HCT116 (cell line): ENCODE measurements at regions not wholly inside any gene's neighbourhood (a gene's known extent, or its start where the extent isn't known, plus 50 kb on each side); places are given as distances from the start of the nearest gene placed in this dataset.

Source experiments
- ATAC-seq: fragments of 200-7000 bp; cut with Tn5 transposase; 2 replicates; pipeline ENCODE4 v1.9.1; 2020; ENCODE audit warnings: mild to moderate bottlenecking, moderate library complexity
- BruUV-seq: library from RNA; stranded (reverse); fragments of 400-500 nt; replicated peaks from 2 replicates; lab custom pipeline; 2021; lab: Mats Ljungman, UMichigan
- CTCF ChIA-PET: fragments of 300-600 bp; sonication (Branson Sonifier 250); formaldehyde crosslinking; loops from one replicate; lab custom pipeline; 2021; ENCODE audit warnings: antibody characterized with exemption; lab: Charles Lee
- POLR2A ChIA-PET: fragments of 300-600, 350-600 bp; sonication (Branson Sonifier 250); formaldehyde crosslinking; loops from one replicate; lab custom pipeline; 2021; ENCODE audit warnings: antibody characterized with exemption; lab: Charles Lee
- RAD21 ChIA-PET, 2 experiments: fragments of 300-600 bp; sonication (Branson Sonifier 250); formaldehyde crosslinking; loops; one replicate each; lab custom pipeline; 2023; ENCODE audit warnings: low total read pairs in 2 of 2; ENCODE audit not compliant: uncharacterized antibody in 2 of 2, unreplicated experiment in 2 of 2, low non-redundant PET in 1 of 2; lab: Charles Lee
- DNase-seq: peaks from one replicate; pipeline ENCODE4 v3.0.0-alpha.2; 2010; ENCODE audit warnings: low read depth, low spot score
- H2AFZ ChIP-seq: fragments of 200-600 bp; shearing (Covaris generic), sonication (generic); 2 replicates; pipeline ENCODE4 v1.6.1; 2017; ENCODE audit warnings: low read depth, mixed run types, mixed read lengths, antibody characterized with exemption, low read length; ENCODE audit not compliant: poor library complexity, severe bottlenecking
- H3K27ac ChIP-seq: 2 replicates; pipeline ENCODE4 v1.5.1; 2012; ENCODE audit warnings: low read depth, low read length
- H3K27me3 ChIP-seq: fragments of 200-600 bp; sonication (generic); 2 replicates; pipeline ENCODE4 v1.6.1; 2016; ENCODE audit warnings: mixed run types, low read length, mixed read lengths; ENCODE audit not compliant: insufficient read depth
- H3K36me3 ChIP-seq, 2 experiments: fragments of 200-500 bp in 1 of 2; fragments of 200-600 bp in 1 of 2; sonication (Bioruptor generic) in 1 of 2; sonication (generic) in 1 of 2; 2 replicates each; pipeline versions ENCODE4 v1.5.1 to v1.6.1; 2014 to 2016; ENCODE audit warnings: low read length in 2 of 2, inconsistent platforms in 1 of 2, mixed read lengths in 1 of 2, mixed run types in 1 of 2; ENCODE audit not compliant: insufficient read depth in 2 of 2, control insufficient read depth in 1 of 2
- H3K4me1 ChIP-seq, 2 experiments: fragments of 200-600 bp in 1 of 2; sonication (generic) in 1 of 2; 2 replicates each; pipeline versions ENCODE4 v1.5.1 to v1.6.1; 2012 to 2017; ENCODE audit warnings: low read length in 2 of 2, inconsistent platforms in 1 of 2, mild to moderate bottlenecking in 1 of 2, mixed read lengths in 1 of 2, mixed run types in 1 of 2, moderate library complexity in 1 of 2; ENCODE audit not compliant: insufficient read depth in 2 of 2, control insufficient read depth in 1 of 2
- H3K4me2 ChIP-seq: fragments of 200-600 bp; sonication (generic); 2 replicates; pipeline ENCODE4 v1.6.1; 2017; ENCODE audit warnings: mixed run types, low read length, mixed read lengths
- H3K4me3 ChIP-seq, 2 experiments: fragments of 200-600 bp in 1 of 2; sonication (generic) in 1 of 2; replicated peaks in 1 of 2; 2 replicates each; pipeline ENCODE4 v1.5.1; 2011 to 2016; ENCODE audit warnings: low read length in 2 of 2, control low read depth in 1 of 2, low read depth in 1 of 2, mild to moderate bottlenecking in 1 of 2, mixed read lengths in 1 of 2, mixed run types in 1 of 2
- H3K79me2 ChIP-seq: fragments of 200-600 bp; sonication (generic); 2 replicates; pipeline ENCODE4 v1.6.1; 2017; ENCODE audit warnings: mild to moderate bottlenecking, mixed run types, low read length, moderate library complexity, mixed read lengths; ENCODE audit not compliant: insufficient read depth
- H3K9ac ChIP-seq: fragments of 200-600 bp; sonication (generic); 2 replicates; pipeline ENCODE4 v1.6.1; 2016; ENCODE audit warnings: low read length, mixed read lengths
- H3K9me2 ChIP-seq: fragments of 200-600 bp; sonication (generic), shearing (Covaris generic); 2 replicates; pipeline ENCODE4 v1.6.1; 2017; ENCODE audit warnings: mixed run types, mild to moderate bottlenecking, moderate library complexity; ENCODE audit not compliant: insufficient read depth
- H3K9me3 ChIP-seq, 2 experiments: fragments of 200-500 bp in 1 of 2; fragments of 200-600 bp in 1 of 2; sonication (Bioruptor generic) in 1 of 2; sonication (generic) in 1 of 2; 2 replicates each; pipeline ENCODE4 v1.6.1; 2014 to 2017; ENCODE audit warnings: low read length in 2 of 2, mixed read lengths in 2 of 2, inconsistent platforms in 1 of 2, low read depth in 1 of 2, mild to moderate bottlenecking in 1 of 2, mixed run types in 1 of 2, moderate library complexity in 1 of 2; ENCODE audit not compliant: control insufficient read depth in 1 of 2, insufficient read depth in 1 of 2
- H4K20me1 ChIP-seq: fragments of 200-600 bp; sonication (generic), shearing (Covaris generic); 2 replicates; pipeline ENCODE4 v1.6.1; 2017; ENCODE audit warnings: mixed run types, mild to moderate bottlenecking, moderate library complexity; ENCODE audit not compliant: insufficient read depth
- CTCF ChIP-seq, 3 experiments: fragments of 200-600 bp in 1 of 3; sonication (generic) in 1 of 3; IDR thresholded peaks in 2 of 3; conservative IDR thresholded peaks in 1 of 3; 2 replicates each; pipeline ENCODE4 v1.5.1; 2012 to 2017; ENCODE audit warnings: low read depth in 2 of 3, low read length in 2 of 3, antibody characterized with exemption in 1 of 3, borderline replicate concordance in 1 of 3, control low read depth in 1 of 3, mild to moderate bottlenecking in 1 of 3, mixed read lengths in 1 of 3, mixed run types in 1 of 3, moderate library complexity in 1 of 3; ENCODE audit not compliant: insufficient read depth in 1 of 3
- EGR1 ChIP-seq: IDR thresholded peaks from 2 replicates; pipeline ENCODE4 v1.6.1; 2012; ENCODE audit warnings: low read depth
- ELF1 ChIP-seq: IDR thresholded peaks from 2 replicates; pipeline ENCODE4 v1.6.1; 2012; ENCODE audit warnings: low read depth, borderline replicate concordance
- EZH2phosphoT487 ChIP-seq: fragments of 200-600 bp; IDR thresholded peaks from 2 replicates; pipeline ENCODE4 v1.6.1; 2018; ENCODE audit warnings: antibody characterized with exemption, borderline replicate concordance
- FOSL1 ChIP-seq: IDR thresholded peaks from 2 replicates; pipeline ENCODE4 v1.6.1; 2012; ENCODE audit warnings: low read depth
- JUND ChIP-seq: IDR thresholded peaks from 2 replicates; pipeline ENCODE4 v1.6.1; 2012
- MAX ChIP-seq: IDR thresholded peaks from 2 replicates; pipeline ENCODE4 v1.6.1; 2012
- POLR2A ChIP-seq: IDR thresholded peaks from 2 replicates; pipeline ENCODE4 v1.7.0; 2011; ENCODE audit warnings: borderline replicate concordance; ENCODE audit not compliant: insufficient read depth, insufficient read length; ENCODE audit errors: extremely low read depth
- RAD21 ChIP-seq: IDR thresholded peaks from 2 replicates; pipeline ENCODE4 v1.6.1; 2012; ENCODE audit warnings: low read depth, mild to moderate bottlenecking
- SIN3A ChIP-seq: IDR thresholded peaks from 2 replicates; pipeline ENCODE4 v1.6.1; 2012; ENCODE audit warnings: low read depth
- SP1 ChIP-seq: IDR thresholded peaks from 2 replicates; pipeline ENCODE4 v1.6.1; 2012; ENCODE audit warnings: low read depth
- SRF ChIP-seq: IDR thresholded peaks from 2 replicates; pipeline ENCODE4 v1.6.1; 2012; ENCODE audit warnings: low read depth
- TCF7L2 ChIP-seq: IDR thresholded peaks from 2 replicates; pipeline ENCODE4 v1.7.0; 2011; ENCODE audit warnings: borderline replicate concordance, inconsistent platforms; ENCODE audit not compliant: insufficient read depth, insufficient read length; ENCODE audit errors: extremely low read depth
- YY1 ChIP-seq: IDR thresholded peaks from 2 replicates; pipeline ENCODE4 v1.6.1; 2011; ENCODE audit warnings: low read length, low read depth, moderate library complexity, mild to moderate bottlenecking; ENCODE audit not compliant: insufficient replicate concordance; ENCODE audit errors: extremely low read depth
- ZBTB33 ChIP-seq: IDR thresholded peaks from 2 replicates; pipeline ENCODE4 v1.6.1; 2011; ENCODE audit warnings: mild to moderate bottlenecking, low read length, moderate library complexity; ENCODE audit not compliant: insufficient replicate concordance; ENCODE audit errors: extremely low read depth
- ZNF274 ChIP-seq: fragments of 200-500 bp; sonication (Bioruptor generic); IDR thresholded peaks from 2 replicates; pipeline ENCODE4 v1.6.1; 2014; ENCODE audit warnings: mild to moderate bottlenecking, low read depth, low read length, inconsistent platforms
- intact Hi-C: fragments of 100-400 bp; cut with micrococcal nuclease; formaldehyde crosslinking; loops from 2 replicates; pipeline ENCODE4 v1.10.0; 2022
- TF ChIP-seq, protein P1 (sequence below): IDR thresholded peaks from 2 replicates; pipeline ENCODE4 v1.6.1; 2012

DNA sequence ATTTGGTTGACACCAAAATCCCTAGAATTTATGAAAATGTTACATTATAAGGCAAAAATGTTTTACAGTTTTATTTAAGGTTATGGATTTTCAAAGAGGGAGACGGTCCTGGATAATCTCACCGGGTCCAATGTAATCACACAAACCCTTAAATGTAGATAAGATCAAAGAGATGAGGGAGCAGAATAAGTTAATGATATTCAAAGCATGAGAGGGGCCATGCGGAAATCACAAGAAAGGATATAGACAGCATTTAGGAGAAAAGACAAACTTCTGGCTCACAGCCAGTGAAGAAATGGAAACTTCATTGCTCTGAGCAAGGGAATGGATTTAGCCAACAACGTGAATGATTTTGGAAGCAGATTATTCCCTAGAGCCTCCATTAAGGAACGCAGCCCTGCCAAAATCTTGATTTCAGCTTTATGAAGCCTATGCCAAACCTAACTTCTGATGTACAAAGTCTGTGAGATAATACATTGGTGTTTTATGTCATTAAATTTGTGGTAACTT lies 684.4 kb upstream of the GNPDA2 start:
- no peak for TF ChIP-seq ELF1
- TF ChIP-seq ZNF274 = no peak
- no peak for TF ChIP-seq CTCF (IDR thresholded peaks at IDR 0.05 in 2 of 3, conservative IDR thresholded peaks at IDR 0.05 in 1 of 3; ENCODE audit: borderline replicate concordance in 1 of 3, insufficient read depth in 1 of 3, low read depth in 2 of 3, low read length in 2 of 3)
- TF ChIP-seq EGR1 = no peak
- TF ChIP-seq POLR2A = no peak
- DNase-seq (no peak), ATAC-seq (no peak)
- no peak overlapping the region for H3K9ac ChIP-seq
- no peaks in the 10 kb centered on the region for H3K4me1 ChIP-seq
- H3K36me3 ChIP-seq = no peaks in the 10 kb centered on the region
- ChIA-PET POLR2A (no interaction called here), RAD21 (no interaction called here), CTCF (no interaction called here)
- H3K27ac ChIP-seq = no peak overlapping the region
- BruUV-seq = no TSS peak
- peaks cover 5 to 24% of the 10 kb centered on the region in 2 experiments; a peak in 2 of 4 replicates for H3K9me3 ChIP-seq
- H3K79me2 ChIP-seq = no peaks in the 10 kb centered on the region
- H2AFZ ChIP-seq = no peak overlapping the region
- no peaks in the 10 kb centered on the region for H3K9me2 ChIP-seq
- intact Hi-C loops = no loop called here
- H3K4me2 ChIP-seq = no peak overlapping the region
- H3K27me3 ChIP-seq = no peaks in the 10 kb centered on the region
- H4K20me1 ChIP-seq = no peaks in the 10 kb centered on the region
- H3K4me3 ChIP-seq = no peak overlapping the region

DNA sequence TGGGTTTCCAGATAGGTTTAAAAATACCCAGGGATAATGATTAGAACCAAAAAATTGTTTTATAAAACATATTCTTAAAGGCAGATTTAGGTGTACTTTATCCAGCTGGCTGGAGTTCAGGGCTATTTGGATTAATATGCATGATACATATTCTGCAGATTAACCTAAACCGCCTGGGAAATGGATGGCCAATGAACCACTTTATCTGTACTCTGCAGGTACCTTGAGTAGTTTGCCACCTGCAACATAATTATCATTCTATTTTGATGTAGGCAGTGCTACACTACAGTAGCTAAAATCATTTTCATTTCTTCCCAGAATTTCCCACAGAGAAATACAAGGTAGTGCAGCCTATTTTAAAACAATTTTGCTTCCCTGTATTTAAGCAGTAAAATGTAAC lies 683.2 kb upstream of the GNPDA2 start:
- H3K9ac ChIP-seq = no peak overlapping the region
- ATAC-seq (no peak), DNase-seq (no peak)
- no peaks in the 10 kb centered on the region for H3K4me1 ChIP-seq
- H3K36me3 ChIP-seq = no peaks in the 10 kb centered on the region
- H3K9me2 ChIP-seq = no peaks in the 10 kb centered on the region
- H3K27me3 ChIP-seq = no peaks in the 10 kb centered on the region
- H3K4me3 ChIP-seq = no peak overlapping the region
- no TSS peak for BruUV-seq
- TF ChIP-seq FOSL1 (no peak), ELF1 (no peak), TCF7L2 (no peak), SIN3A (no peak), RAD21 (no peak), EZH2phosphoT487 (no peak), MAX (no peak), ZBTB33 (no peak), SRF (no peak), SP1 (no peak), YY1 (no peak), EGR1 (no peak), JUND (no peak)
- TF ChIP-seq, protein P1, sequence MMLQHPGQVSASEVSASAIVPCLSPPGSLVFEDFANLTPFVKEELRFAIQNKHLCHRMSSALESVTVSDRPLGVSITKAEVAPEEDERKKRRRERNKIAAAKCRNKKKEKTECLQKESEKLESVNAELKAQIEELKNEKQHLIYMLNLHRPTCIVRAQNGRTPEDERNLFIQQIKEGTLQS = no peak
- no peak overlapping the region for H3K4me2 ChIP-seq
- RAD21 ChIA-PET = no interaction called here
- H4K20me1 ChIP-seq = no peaks in the 10 kb centered on the region
- intact Hi-C loops = no loop called here
- H2AFZ ChIP-seq = no peak overlapping the region
- peaks cover 3 to 20% of the 10 kb centered on the region in 2 experiments; a peak in 2 of 4 replicates for H3K9me3 ChIP-seq
- H3K27ac ChIP-seq = no peak overlapping the region
- CTCF ChIA-PET = no interaction called here
- H3K79me2 ChIP-seq = no peaks in the 10 kb centered on the region
- POLR2A ChIA-PET = no interaction called here
